Gastrocnemius medialis (tissue), 4 donors: ENCODE measurements at regions not wholly inside any gene's neighbourhood (a gene's known extent, or its start where the extent isn't known, plus 50 kb on each side); places are given as distances from the start of the nearest gene placed in this dataset.

Source experiments
- ATAC-seq, 2 donors: fragments of 150-250 bp; one replicate each; pipeline ENCODE4 v1.9.1; 2016
- DNase-seq, 2 donors: peaks; one replicate each; pipeline ENCODE4 v3.0.0-alpha.2; 2019
- H3K27ac ChIP-seq, 4 donors: fragments of 200-600 bp; sonication (generic); 1 replicate in 1 of 4; 2 replicates in 3 of 4; pipeline ENCODE4 v1.5.1; 2016 to 2018; ENCODE audit warnings: mild to moderate bottlenecking in 2 of 4, moderate library complexity in 1 of 4
- H3K27me3 ChIP-seq, 3 donors: fragments of 200-600 bp; sonication (generic) in 2 of 3; 1 replicate in 1 of 3; 2 replicates in 2 of 3; pipeline versions ENCODE4 v1.5.1 to v1.6.0; 2016 to 2019; ENCODE audit warnings: mild to moderate bottlenecking in 1 of 3, moderate library complexity in 1 of 3
- H3K36me3 ChIP-seq, 2 donors: fragments of 200-600 bp; sonication (generic) in 1 of 2; one replicate each; pipeline ENCODE4 v1.5.1; 2017 to 2018
- H3K4me1 ChIP-seq, 2 donors: fragments of 200-600 bp; sonication (generic) in 1 of 2; one replicate each; pipeline ENCODE4 v1.5.1; 2016 to 2017; ENCODE audit warnings: mild to moderate bottlenecking in 2 of 2
- H3K4me3 ChIP-seq, 4 donors: fragments of 200-600 bp; sonication (generic) in 3 of 4; 1 replicate in 1 of 4; 2 replicates in 3 of 4; pipeline ENCODE4 v1.5.1; 2016 to 2019; ENCODE audit warnings: mild to moderate bottlenecking in 2 of 4
- H3K9me3 ChIP-seq, 3 donors: fragments of 200-600 bp; sonication (generic) in 2 of 3; 1 replicate in 1 of 3; 2 replicates in 2 of 3; pipeline ENCODE4 v1.5.1; 2016 to 2019
- CTCF ChIP-seq, 5 experiments: fragments of 450-650 bp in 3 of 5; fragments of 200-600 bp in 2 of 5; sonication (generic) in 2 of 5; IDR thresholded peaks in 4 of 5; conservative IDR thresholded peaks in 1 of 5; 1 replicate in 4 of 5; 2 replicates in 1 of 5; pipeline ENCODE4 v1.5.1; 2016 to 2019; ENCODE audit warnings: antibody characterized with exemption in 5 of 5, mild to moderate bottlenecking in 3 of 5, moderate library complexity in 3 of 5
- POLR2A ChIP-seq, 2 donors: fragments of 450-650 bp; IDR thresholded peaks; one replicate each; pipeline ENCODE4 v1.6.1; 2017; ENCODE audit warnings: antibody characterized with exemption in 2 of 2, mild to moderate bottlenecking in 2 of 2, moderate library complexity in 2 of 2
- in situ Hi-C, 4 donors: fragments of 200-750 bp; cut with MboI; loops; one replicate each; pipeline versions ENCODE4 v1.15.0 to v1.8.0; 2017; ENCODE audit warnings: low sequenced_read_pairs in 4 of 4
- intact Hi-C: fragments of 100-400 bp; cut with DNase I; formaldehyde crosslinking; loops from one replicate; pipeline ENCODE4 v1.15.1; 2023; ENCODE audit warnings: low total_unique reads

- ATAC-seq (no peak), DNase-seq (no peak)
- Histone ChIP-seq H3K4me3 (no peak overlapping the region), H3K9me3 (no peaks in the 10 kb centered on the region), H3K27me3 (no peaks in the 10 kb centered on the region), H3K27ac (no peak overlapping the region), H3K4me1 (no peaks in the 10 kb centered on the region), H3K36me3 (no peaks in the 10 kb centered on the region)
- intact Hi-C loops (no loop called here), in situ Hi-C loops (no loop called here)
- no peak for TF ChIP-seq POLR2A (IDR thresholded peaks at IDR 0.05)
- TF ChIP-seq CTCF (IDR thresholded peaks at IDR 0.05 in 4 of 5, conservative IDR thresholded peaks at IDR 0.05 in 1 of 5), result no peak
These were observed 325.9 kb downstream of the SOX9 start for GRCh38 chr17:72446525-72447250.

- H3K4me1 ChIP-seq, result no peaks in the 10 kb centered on the region
- no peak overlapping the region for H3K4me3 ChIP-seq
- in situ Hi-C loops, result no loop called here
- no peak overlapping the region for H3K27ac ChIP-seq
- no peaks in the 10 kb centered on the region for H3K36me3 ChIP-seq
- intact Hi-C loops, result no loop called here
- H3K27me3 ChIP-seq, result no peaks in the 10 kb centered on the region
- H3K9me3 ChIP-seq, result no peaks in the 10 kb centered on the region
- TF ChIP-seq POLR2A (IDR thresholded peaks at IDR 0.05), result no peak
- TF ChIP-seq CTCF (IDR thresholded peaks at IDR 0.05 in 4 of 5, conservative IDR thresholded peaks at IDR 0.05 in 1 of 5), result no peak
- DNase-seq (no peak), ATAC-seq (no peak)
These were observed 326.4 kb downstream of the SOX9 start for GRCh38 chr17:72447251-72447640.

GRCh38 chr17:72448019-72448418 is 327.2 kb downstream of the SOX9 start:
- no peak overlapping the region for H3K27ac ChIP-seq
- ATAC-seq (no peak), DNase-seq (no peak)
- in situ Hi-C loops, result no loop called here
- intact Hi-C loops, result no loop called here
- H3K27me3 ChIP-seq, result no peaks in the 10 kb centered on the region
- H3K4me1 ChIP-seq, result no peaks in the 10 kb centered on the region
- no peaks in the 10 kb centered on the region for H3K36me3 ChIP-seq
- no peak for TF ChIP-seq CTCF (IDR thresholded peaks at IDR 0.05 in 4 of 5, conservative IDR thresholded peaks at IDR 0.05 in 1 of 5)
- TF ChIP-seq POLR2A (IDR thresholded peaks at IDR 0.05), result no peak
- no peak overlapping the region for H3K4me3 ChIP-seq
- H3K9me3 ChIP-seq, result no peaks in the 10 kb centered on the region

GRCh38 chr17:72452286-72453173 is 331.7 kb downstream of the SOX9 start:
- Histone ChIP-seq H3K36me3 (no peaks in the 10 kb centered on the region), H3K27me3 (no peaks in the 10 kb centered on the region), H3K4me1 (no peaks in the 10 kb centered on the region), H3K27ac (no peak overlapping the region), H3K4me3 (no peak overlapping the region), H3K9me3 (no peaks in the 10 kb centered on the region)
- no peak for TF ChIP-seq CTCF (IDR thresholded peaks at IDR 0.05 in 4 of 5, conservative IDR thresholded peaks at IDR 0.05 in 1 of 5)
- no peak for TF ChIP-seq POLR2A (IDR thresholded peaks at IDR 0.05)
- intact Hi-C loops, result no loop called here
- ATAC-seq (no peak), DNase-seq (no peak)
- in situ Hi-C loops, result loop anchor here in 1 of 4 donors (25.0 kb wide), 1 partner anchor 90 kb away; no protein-coding TSS in a partner anchor
